ENCODE measurements at regions not wholly inside any gene's neighbourhood (a gene's known extent, or its start where the extent isn't known, plus 50 kb on each side); places are given as distances from the start of the nearest gene placed in this dataset.

DNA sequence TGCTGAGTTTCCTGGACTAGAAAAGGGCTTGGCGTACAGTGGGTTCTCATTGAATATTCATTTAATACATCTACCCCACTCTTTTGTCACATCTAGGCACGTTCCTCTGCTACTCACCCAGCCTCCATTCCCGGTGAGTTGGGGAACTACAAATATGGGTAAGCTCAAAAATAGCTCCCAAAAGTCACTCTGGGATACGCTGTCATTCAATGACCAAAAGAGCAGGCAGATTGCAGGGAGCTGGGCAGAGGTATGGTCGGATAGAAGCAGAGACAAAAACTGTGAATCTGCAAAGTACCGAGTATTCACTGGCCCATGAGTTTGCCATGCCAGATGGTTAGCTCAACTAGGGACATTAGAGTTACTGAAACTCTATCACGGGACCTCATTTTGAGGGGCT is 103.9 kb upstream of the SASH1 start:
- Histone ChIP-seq H3K36me3 (ENCODE audit: insufficient read depth in 1 of 2, low read depth in 1 of 2) (no peaks in the 10 kb centered on the region), H3K4me3 (no peak overlapping the region), H3K27me3 (ENCODE audit: insufficient read depth in 3 of 3, low read length in 2 of 3) (peaks cover 0 to 2% (median 0%) of the 10 kb centered on the region in 3 donors), H3K4me1 (peaks cover 5% of the 10 kb centered on the region), H3K27ac (no peak overlapping the region), H3K9me3 (no peaks in the 10 kb centered on the region)
- WGBS, 3 donors = 82 to 85% (median 85%) methylated on average over 7 of the region's 7 CpGs
- peak in 1 of 4 donors; percentile 44 for ATAC-seq
- intact Hi-C loops (cut with DNase I) = no loop called here
- TF ChIP-seq, protein P1, sequence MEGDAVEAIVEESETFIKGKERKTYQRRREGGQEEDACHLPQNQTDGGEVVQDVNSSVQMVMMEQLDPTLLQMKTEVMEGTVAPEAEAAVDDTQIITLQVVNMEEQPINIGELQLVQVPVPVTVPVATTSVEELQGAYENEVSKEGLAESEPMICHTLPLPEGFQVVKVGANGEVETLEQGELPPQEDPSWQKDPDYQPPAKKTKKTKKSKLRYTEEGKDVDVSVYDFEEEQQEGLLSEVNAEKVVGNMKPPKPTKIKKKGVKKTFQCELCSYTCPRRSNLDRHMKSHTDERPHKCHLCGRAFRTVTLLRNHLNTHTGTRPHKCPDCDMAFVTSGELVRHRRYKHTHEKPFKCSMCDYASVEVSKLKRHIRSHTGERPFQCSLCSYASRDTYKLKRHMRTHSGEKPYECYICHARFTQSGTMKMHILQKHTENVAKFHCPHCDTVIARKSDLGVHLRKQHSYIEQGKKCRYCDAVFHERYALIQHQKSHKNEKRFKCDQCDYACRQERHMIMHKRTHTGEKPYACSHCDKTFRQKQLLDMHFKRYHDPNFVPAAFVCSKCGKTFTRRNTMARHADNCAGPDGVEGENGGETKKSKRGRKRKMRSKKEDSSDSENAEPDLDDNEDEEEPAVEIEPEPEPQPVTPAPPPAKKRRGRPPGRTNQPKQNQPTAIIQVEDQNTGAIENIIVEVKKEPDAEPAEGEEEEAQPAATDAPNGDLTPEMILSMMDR (IDR thresholded peaks at IDR 0.05) = no peak
- DNase-seq = no peak

DNA sequence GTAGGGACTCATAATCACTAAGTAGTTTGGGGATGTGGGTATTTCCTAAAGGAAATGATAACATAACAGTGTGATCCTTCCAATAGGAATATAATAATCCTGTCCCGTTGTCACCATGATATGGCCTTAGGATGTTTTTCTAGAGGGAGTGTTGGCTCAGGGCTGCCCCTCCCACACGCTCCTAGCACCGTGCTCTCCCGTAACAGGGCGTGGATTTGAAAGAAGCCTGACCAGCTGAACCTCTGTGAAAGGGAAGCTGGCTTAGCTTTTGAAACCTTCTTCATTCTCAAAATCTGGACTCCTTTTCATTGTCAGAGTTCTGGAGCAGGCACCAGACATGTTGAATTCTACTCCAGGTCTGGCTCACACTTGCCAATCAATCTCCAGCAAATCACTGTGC is 103.4 kb upstream of the SASH1 start:
- H3K27me3 ChIP-seq (ENCODE audit: insufficient read depth in 3 of 3, low read length in 2 of 3) = peaks cover 0 to 2% (median 0%) of the 10 kb centered on the region in 3 donors
- WGBS, 3 donors = 53 to 68% (median 54%) methylated on average over 5 of the region's 5 CpGs
- H3K4me3 ChIP-seq = no peak overlapping the region
- DNase-seq (no peak), ATAC-seq (no peak)
- H3K9me3 ChIP-seq = no peaks in the 10 kb centered on the region
- no peaks in the 10 kb centered on the region for H3K36me3 ChIP-seq (ENCODE audit: insufficient read depth in 1 of 2, low read depth in 1 of 2)
- peaks cover 10% of the 10 kb centered on the region for H3K4me1 ChIP-seq
- intact Hi-C loops (cut with DNase I) = no loop called here
- TF ChIP-seq, protein P1 (IDR thresholded peaks at IDR 0.05) = no peak
- no peak overlapping the region for H3K27ac ChIP-seq

DNA sequence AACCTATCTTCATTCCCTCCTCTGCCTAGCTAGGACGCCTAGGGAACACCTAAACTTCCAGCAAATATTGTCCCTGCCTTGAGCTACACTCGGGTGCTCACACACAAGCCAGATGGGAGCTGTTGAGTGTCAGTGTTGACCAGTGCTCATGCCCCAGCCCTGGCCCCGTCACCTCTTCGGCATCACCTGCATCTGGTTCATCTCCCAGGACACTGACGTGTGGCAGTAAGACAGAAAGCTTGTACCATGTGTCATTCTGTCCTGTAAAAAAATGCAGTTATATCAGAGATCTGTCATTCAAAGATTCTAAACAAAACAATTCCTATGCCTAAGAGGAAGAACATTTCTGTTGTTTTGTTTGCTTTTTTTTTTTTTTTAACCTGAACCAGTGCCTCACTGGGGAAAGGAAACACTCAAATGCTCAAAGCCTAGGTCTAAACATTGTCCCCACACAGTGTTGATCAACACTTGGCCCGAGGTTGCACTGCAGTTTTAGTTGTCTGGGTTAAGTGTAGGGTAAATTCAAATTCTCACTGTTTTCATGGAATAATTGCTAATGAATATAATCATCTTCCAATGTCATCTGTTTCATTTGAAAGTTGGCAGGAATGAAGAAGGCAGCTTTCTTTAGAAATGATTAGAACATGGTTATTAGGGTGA is 102.7 kb upstream of the SASH1 start:
- WGBS, 3 donors = 51 to 70% (median 51%) methylated on average over 6 of the region's 6 CpGs
- H3K4me1 ChIP-seq = peaks cover 12% of the 10 kb centered on the region
- H3K36me3 ChIP-seq (ENCODE audit: insufficient read depth in 1 of 2, low read depth in 1 of 2) = no peaks in the 10 kb centered on the region
- intact Hi-C loops (cut with DNase I) = no loop called here
- no peak overlapping the region for H3K4me3 ChIP-seq
- H3K27me3 ChIP-seq (ENCODE audit: insufficient read depth in 3 of 3, low read length in 2 of 3) = peaks cover 0 to 2% (median 0%) of the 10 kb centered on the region in 3 donors
- no peak for DNase-seq
- ATAC-seq = peak in 2 of 4 donors; percentile 22 to 45
- TF ChIP-seq, protein P1 (IDR thresholded peaks at IDR 0.05) = no peak
- H3K9me3 ChIP-seq = no peaks in the 10 kb centered on the region
- peak overlapping the region; percentile 36 for H3K27ac ChIP-seq

DNA sequence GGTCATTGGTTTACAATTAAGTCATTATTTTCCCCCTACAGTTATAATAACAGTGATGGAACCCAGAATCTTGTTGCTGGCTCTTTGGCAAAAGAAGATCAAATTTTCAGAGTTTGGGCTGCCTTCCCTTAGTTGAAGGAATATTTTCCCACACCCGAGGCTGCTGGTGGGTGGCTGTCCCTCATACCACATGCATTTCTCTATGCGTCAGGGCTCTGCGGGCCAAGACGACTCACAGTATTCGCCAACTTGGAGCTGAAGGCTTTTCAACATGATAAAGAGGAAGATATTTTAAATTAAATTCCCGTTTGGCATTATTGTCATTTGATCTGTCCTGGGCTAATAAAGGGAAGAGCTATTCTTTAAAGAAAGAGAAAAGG is 102.2 kb upstream of the SASH1 start:
- intact Hi-C loops (cut with DNase I) = no loop called here
- Histone ChIP-seq H3K4me3 (no peak overlapping the region), H3K9me3 (no peaks in the 10 kb centered on the region), H3K27me3 (ENCODE audit: insufficient read depth in 3 of 3, low read length in 2 of 3) (peaks cover 0 to 2% (median 0%) of the 10 kb centered on the region in 3 donors), H3K36me3 (ENCODE audit: insufficient read depth in 1 of 2, low read depth in 1 of 2) (no peaks in the 10 kb centered on the region), H3K27ac (no peak overlapping the region), H3K4me1 (peaks cover 12% of the 10 kb centered on the region)
- TF ChIP-seq, protein P1 (IDR thresholded peaks at IDR 0.05) = no peak
- 31 to 55% (median 37%) methylated on average over 6 of the region's 6 CpGs for WGBS, 3 donors
- DNase-seq = peak in 1 of 2 donors; percentile 31
- no peak for ATAC-seq
